Panc1 (cell line): ENCODE measurements at regions not wholly inside any gene's neighbourhood (a gene's known extent, or its start where the extent isn't known, plus 50 kb on each side); places are given as distances from the start of the nearest gene placed in this dataset.

ENCODE experiments used
- ATAC-seq: fragments of 200-7000 bp; cut with Tn5 transposase; 2 replicates; pipeline ENCODE4 v1.9.1; 2020; ENCODE audit warnings: mild to moderate bottlenecking, moderate library complexity
- BruUV-seq: library from RNA; stranded (reverse); fragments of 400-500 nt; replicated peaks from 2 replicates; lab custom pipeline; 2021; lab: Mats Ljungman, UMichigan
- CTCF ChIA-PET: fragments of 300-600 bp; sonication (Branson Sonifier 250); formaldehyde crosslinking; loops from one replicate; lab custom pipeline; 2022; ENCODE audit warnings: antibody characterized with exemption; lab: Charles Lee
- POLR2A ChIA-PET: fragments of 300-600 bp; sonication (Branson Sonifier 250); formaldehyde crosslinking; loops from one replicate; lab custom pipeline; 2022; ENCODE audit warnings: antibody characterized with exemption; lab: Charles Lee
- DNase-seq: peaks from one replicate; pipeline ENCODE4 v3.0.0-alpha.2; 2010; ENCODE audit warnings: low read depth, low spot score
- H3K27ac ChIP-seq: 2 replicates; pipeline ENCODE4 v1.5.1; 2011; ENCODE audit warnings: mild to moderate bottlenecking, low read length, inconsistent platforms
- H3K27me3 ChIP-seq: fragments of 200-500 bp; sonication (Bioruptor generic); 2 replicates; pipeline ENCODE4 v1.6.0; 2014; ENCODE audit warnings: low read length, inconsistent platforms; ENCODE audit not compliant: control insufficient read depth, insufficient read depth
- H3K36me3 ChIP-seq: fragments of 200-500 bp; sonication (Bioruptor generic); 2 replicates; pipeline ENCODE4 v1.5.1; 2014; ENCODE audit warnings: inconsistent platforms, mild to moderate bottlenecking, low read length, moderate library complexity; ENCODE audit not compliant: control insufficient read depth, insufficient read depth
- H3K4me1 ChIP-seq: 2 replicates; pipeline ENCODE4 v1.5.1; 2011; ENCODE audit warnings: inconsistent platforms, mild to moderate bottlenecking, low read length, moderate library complexity; ENCODE audit not compliant: control insufficient read depth, insufficient read depth
- H3K4me3 ChIP-seq, 2 experiments: 2 replicates each; pipeline ENCODE4 v1.5.1; 2011 to 2012; ENCODE audit warnings: low read depth in 2 of 2, low read length in 2 of 2, mild to moderate bottlenecking in 2 of 2, inconsistent platforms in 1 of 2, moderate library complexity in 1 of 2
- H3K9me3 ChIP-seq: fragments of 200-500 bp; sonication (Bioruptor generic); 2 replicates; pipeline ENCODE4 v1.5.1; 2014; ENCODE audit warnings: low read depth, mild to moderate bottlenecking, inconsistent platforms, low read length, moderate library complexity; ENCODE audit not compliant: control insufficient read depth, insufficient read depth
- POLR2AphosphoS5 ChIP-seq: IDR thresholded peaks from 2 replicates; pipeline ENCODE4 v1.6.1; 2012; ENCODE audit warnings: mild to moderate bottlenecking, low read depth, low read length, moderate library complexity
- SIN3A ChIP-seq: IDR thresholded peaks from 2 replicates; pipeline ENCODE4 v1.6.1; 2012; ENCODE audit warnings: low read depth, mild to moderate bottlenecking, low read length, moderate library complexity, borderline replicate concordance; ENCODE audit not compliant: insufficient read depth
- TCF7L2 ChIP-seq: IDR thresholded peaks from 2 replicates; pipeline ENCODE4 v1.6.1; 2011; ENCODE audit warnings: mild to moderate bottlenecking, low read depth, low read length, inconsistent platforms
- in situ Hi-C: cut with HindIII; loops from 2 replicates; pipeline ENCODE4 v1.10.0; 2016; ENCODE audit warnings: low sequenced_read_pairs, low pct_unique_long_range_greater_than_20kb
- intact Hi-C: fragments of 100-400 bp; cut with micrococcal nuclease; formaldehyde crosslinking; loops from one replicate; pipeline ENCODE4 v1.10.0; 2022; ENCODE audit not compliant: unreplicated experiment
- TF ChIP-seq, protein P1 (sequence below): fragments of 450-650 bp; IDR thresholded peaks from 2 replicates; pipeline ENCODE4 v1.5.1; 2017; ENCODE audit warnings: mild to moderate bottlenecking
- TF ChIP-seq, protein P2 (sequence below), 2 experiments: IDR thresholded peaks; 2 replicates each; pipeline ENCODE4 v1.6.1; 2011 to 2012; ENCODE audit warnings: low read depth in 2 of 2, control low read depth in 1 of 2, low read length in 1 of 2, mild to moderate bottlenecking in 1 of 2, moderate library complexity in 1 of 2; ENCODE audit not compliant: insufficient read depth in 1 of 2

DNA sequence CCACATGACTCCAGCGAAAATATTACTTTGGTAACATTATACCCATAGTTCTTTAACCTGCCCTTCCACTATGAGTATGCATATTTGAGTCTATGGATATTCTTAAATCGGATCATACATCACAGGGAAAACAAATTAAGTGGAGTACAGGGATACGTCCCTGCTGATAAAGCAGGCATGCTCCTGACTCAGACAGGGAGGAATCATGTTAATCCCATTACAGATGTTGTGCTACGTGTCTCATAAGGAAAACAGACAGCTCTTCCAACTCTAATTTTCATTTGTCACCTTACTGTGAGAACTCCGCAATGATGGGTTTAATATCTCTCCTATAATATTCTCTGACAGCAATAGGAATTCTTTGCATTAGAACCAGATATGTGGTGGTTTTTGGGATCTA is 469.5 kb upstream of the POM121L12 start:
- no peak for TF ChIP-seq POLR2AphosphoS5
- H3K36me3 ChIP-seq, result no peaks in the 10 kb centered on the region
- no peaks in the 10 kb centered on the region for H3K9me3 ChIP-seq
- no peak overlapping the region for H3K4me3 ChIP-seq
- intact Hi-C loops, result no loop called here
- ATAC-seq (no peak), DNase-seq (no peak)
- H3K27ac ChIP-seq, result no peak overlapping the region
- ChIA-PET CTCF (no interaction called here), POLR2A (no interaction called here)
- in situ Hi-C loops, result no loop called here
- no TSS peak for BruUV-seq
- no peaks in the 10 kb centered on the region for H3K4me1 ChIP-seq
- no peaks in the 10 kb centered on the region for H3K27me3 ChIP-seq

DNA sequence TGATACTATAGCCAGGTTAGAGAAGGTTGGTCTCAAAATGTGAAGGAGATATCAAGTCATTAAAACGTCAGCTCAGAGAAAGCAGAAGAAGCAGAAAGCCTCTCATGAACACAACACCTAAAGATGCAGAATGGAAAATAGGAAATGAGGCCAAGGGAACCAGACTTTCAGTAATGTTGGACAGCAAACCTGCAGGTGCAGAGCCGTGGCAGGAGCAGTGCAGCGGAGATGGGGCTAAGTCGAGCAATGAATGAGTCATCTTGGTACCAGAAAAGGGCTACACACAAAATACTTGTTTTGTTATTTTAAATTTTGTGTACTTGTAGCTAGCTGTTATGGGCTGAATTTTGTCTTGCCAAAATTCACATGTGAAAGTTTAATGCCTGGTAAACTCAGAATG is 479.6 kb upstream of the POM121L12 start:
- CTCF ChIA-PET, result no interaction called here
- Histone ChIP-seq H3K36me3 (no peaks in the 10 kb centered on the region), H3K9me3 (peaks cover 4% of the 10 kb centered on the region; the same call in 1 of the 2 replicates), H3K4me1 (no peaks in the 10 kb centered on the region), H3K27me3 (no peaks in the 10 kb centered on the region), H3K4me3 (no peak overlapping the region), H3K27ac (no peak overlapping the region)
- no TSS peak for BruUV-seq
- POLR2A ChIA-PET, result no interaction called here
- DNase-seq (no peak), ATAC-seq (no peak)
- TF ChIP-seq, protein P1, sequence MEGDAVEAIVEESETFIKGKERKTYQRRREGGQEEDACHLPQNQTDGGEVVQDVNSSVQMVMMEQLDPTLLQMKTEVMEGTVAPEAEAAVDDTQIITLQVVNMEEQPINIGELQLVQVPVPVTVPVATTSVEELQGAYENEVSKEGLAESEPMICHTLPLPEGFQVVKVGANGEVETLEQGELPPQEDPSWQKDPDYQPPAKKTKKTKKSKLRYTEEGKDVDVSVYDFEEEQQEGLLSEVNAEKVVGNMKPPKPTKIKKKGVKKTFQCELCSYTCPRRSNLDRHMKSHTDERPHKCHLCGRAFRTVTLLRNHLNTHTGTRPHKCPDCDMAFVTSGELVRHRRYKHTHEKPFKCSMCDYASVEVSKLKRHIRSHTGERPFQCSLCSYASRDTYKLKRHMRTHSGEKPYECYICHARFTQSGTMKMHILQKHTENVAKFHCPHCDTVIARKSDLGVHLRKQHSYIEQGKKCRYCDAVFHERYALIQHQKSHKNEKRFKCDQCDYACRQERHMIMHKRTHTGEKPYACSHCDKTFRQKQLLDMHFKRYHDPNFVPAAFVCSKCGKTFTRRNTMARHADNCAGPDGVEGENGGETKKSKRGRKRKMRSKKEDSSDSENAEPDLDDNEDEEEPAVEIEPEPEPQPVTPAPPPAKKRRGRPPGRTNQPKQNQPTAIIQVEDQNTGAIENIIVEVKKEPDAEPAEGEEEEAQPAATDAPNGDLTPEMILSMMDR, result no peak
- no peak for TF ChIP-seq TCF7L2
- TF ChIP-seq, protein P2, sequence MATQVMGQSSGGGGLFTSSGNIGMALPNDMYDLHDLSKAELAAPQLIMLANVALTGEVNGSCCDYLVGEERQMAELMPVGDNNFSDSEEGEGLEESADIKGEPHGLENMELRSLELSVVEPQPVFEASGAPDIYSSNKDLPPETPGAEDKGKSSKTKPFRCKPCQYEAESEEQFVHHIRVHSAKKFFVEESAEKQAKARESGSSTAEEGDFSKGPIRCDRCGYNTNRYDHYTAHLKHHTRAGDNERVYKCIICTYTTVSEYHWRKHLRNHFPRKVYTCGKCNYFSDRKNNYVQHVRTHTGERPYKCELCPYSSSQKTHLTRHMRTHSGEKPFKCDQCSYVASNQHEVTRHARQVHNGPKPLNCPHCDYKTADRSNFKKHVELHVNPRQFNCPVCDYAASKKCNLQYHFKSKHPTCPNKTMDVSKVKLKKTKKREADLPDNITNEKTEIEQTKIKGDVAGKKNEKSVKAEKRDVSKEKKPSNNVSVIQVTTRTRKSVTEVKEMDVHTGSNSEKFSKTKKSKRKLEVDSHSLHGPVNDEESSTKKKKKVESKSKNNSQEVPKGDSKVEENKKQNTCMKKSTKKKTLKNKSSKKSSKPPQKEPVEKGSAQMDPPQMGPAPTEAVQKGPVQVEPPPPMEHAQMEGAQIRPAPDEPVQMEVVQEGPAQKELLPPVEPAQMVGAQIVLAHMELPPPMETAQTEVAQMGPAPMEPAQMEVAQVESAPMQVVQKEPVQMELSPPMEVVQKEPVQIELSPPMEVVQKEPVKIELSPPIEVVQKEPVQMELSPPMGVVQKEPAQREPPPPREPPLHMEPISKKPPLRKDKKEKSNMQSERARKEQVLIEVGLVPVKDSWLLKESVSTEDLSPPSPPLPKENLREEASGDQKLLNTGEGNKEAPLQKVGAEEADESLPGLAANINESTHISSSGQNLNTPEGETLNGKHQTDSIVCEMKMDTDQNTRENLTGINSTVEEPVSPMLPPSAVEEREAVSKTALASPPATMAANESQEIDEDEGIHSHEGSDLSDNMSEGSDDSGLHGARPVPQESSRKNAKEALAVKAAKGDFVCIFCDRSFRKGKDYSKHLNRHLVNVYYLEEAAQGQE (IDR thresholded peaks at IDR 0.05; ENCODE audit: insufficient read depth in 1 of 2, low read depth in 2 of 2, low read length in 1 of 2), result no peak
- TF ChIP-seq POLR2AphosphoS5, result no peak
- no peak for TF ChIP-seq SIN3A
- intact Hi-C loops, result no loop called here
- in situ Hi-C loops, result no loop called here

DNA sequence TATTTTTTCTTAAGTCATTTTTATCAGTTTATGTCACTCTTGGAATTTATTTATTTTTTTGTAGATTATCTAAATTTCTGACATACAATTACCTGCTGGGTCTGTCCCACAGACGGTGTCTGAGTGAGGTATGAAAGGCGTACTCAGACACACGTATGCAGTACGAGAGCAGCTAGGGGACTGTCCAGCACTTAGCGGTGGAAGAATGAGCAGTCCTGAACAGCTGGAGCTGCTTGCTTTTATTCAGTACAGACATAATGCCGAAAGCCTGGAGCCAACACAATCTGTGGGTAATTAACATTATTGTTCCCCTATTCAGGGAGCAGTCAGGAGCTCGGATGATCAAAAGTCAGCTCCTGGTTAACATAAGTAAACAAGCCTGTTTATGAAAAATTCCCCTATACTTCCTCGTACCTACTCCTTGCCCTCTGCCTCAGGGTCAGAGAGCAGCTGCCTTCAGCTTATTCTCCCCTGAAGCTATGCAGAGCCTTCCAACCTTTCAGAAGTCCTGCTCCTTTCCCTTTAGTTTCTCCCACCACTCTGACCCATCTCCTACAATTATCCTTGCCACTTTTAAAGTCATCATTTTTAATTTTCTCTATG is 488.0 kb upstream of the POM121L12 start:
- Histone ChIP-seq H3K27me3 (no peaks in the 10 kb centered on the region), H3K4me3 (no peak overlapping the region), H3K36me3 (no peaks in the 10 kb centered on the region), H3K9me3 (no peaks in the 10 kb centered on the region), H3K27ac (no peak overlapping the region), H3K4me1 (no peaks in the 10 kb centered on the region)
- ATAC-seq (no peak), DNase-seq (no peak)
- TF ChIP-seq, protein P1, result no peak
- TF ChIP-seq, protein P2 (IDR thresholded peaks at IDR 0.05; ENCODE audit: insufficient read depth in 1 of 2, low read depth in 2 of 2, low read length in 1 of 2), result no peak
- TF ChIP-seq SIN3A, result no peak
- TF ChIP-seq POLR2AphosphoS5, result no peak
- no peak for TF ChIP-seq TCF7L2
- in situ Hi-C loops (no loop called here), intact Hi-C loops (no loop called here)
- BruUV-seq, result no TSS peak
- ChIA-PET POLR2A (no interaction called here), CTCF (no interaction called here)
